Transverse colon (tissue), 4 donors: ENCODE measurements at regions not wholly inside any gene's neighbourhood (a gene's known extent, or its start where the extent isn't known, plus 50 kb on each side); places are given as distances from the start of the nearest gene placed in this dataset.

ENCODE experiments used
- CTCF ChIP-seq, 5 experiments: fragments of 200-600 bp in 3 of 5; fragments of 450-650 bp in 2 of 5; sonication (generic) in 3 of 5; IDR thresholded peaks; 1 replicate in 2 of 5; 2 replicates in 3 of 5; pipeline ENCODE4 v1.5.1; 2016 to 2017; ENCODE audit warnings: antibody characterized with exemption in 5 of 5, inconsistent platforms in 3 of 5, mild to moderate bottlenecking in 2 of 5, moderate library complexity in 1 of 5
- EP300 ChIP-seq: sonication (generic); formaldehyde crosslinking; IDR thresholded peaks from one replicate; pipeline ENCODE4 v1.6.1; 2017; ENCODE audit warnings: antibody characterized with exemption, low read depth
- POLR2A ChIP-seq: fragments of 450-650 bp; IDR thresholded peaks from one replicate; pipeline ENCODE4 v1.6.1; 2016; ENCODE audit warnings: antibody characterized with exemption, mild to moderate bottlenecking, moderate library complexity
- POLR2AphosphoS5 ChIP-seq, 3 donors: sonication (generic); formaldehyde crosslinking; IDR thresholded peaks; one replicate each; pipeline ENCODE4 v1.6.1; 2016; ENCODE audit warnings: antibody characterized with exemption in 3 of 3

- TF ChIP-seq CTCF (IDR thresholded peaks at IDR 0.05) (no peak), POLR2A (no peak), EP300 (no peak), POLR2AphosphoS5 (IDR thresholded peaks at IDR 0.05) (no peak)
These were observed 341.7 kb upstream of the ADGRL2 start for GRCh38 chr1:81459043-81459442.
